ENCODE measurements at regions not wholly inside any gene's neighbourhood (a gene's known extent, or its start where the extent isn't known, plus 50 kb on each side); places are given as distances from the start of the nearest gene placed in this dataset.

- H3K27ac ChIP-seq (ENCODE audit: low read depth, low read length), result peak overlapping the region; percentile 71
- no peaks in the 10 kb centered on the region for H3K36me3 ChIP-seq (ENCODE audit: insufficient read depth, low read length)
- H3K9me3 ChIP-seq (ENCODE audit: insufficient read depth, low read depth, low read length), result no peaks in the 10 kb centered on the region
- H3K79me2 ChIP-seq (ENCODE audit: insufficient read depth, low read length), result peaks cover 8% of the 10 kb centered on the region
- Mint-ChIP-seq H3K36me3 (ENCODE audit: low read depth, unreplicated experiment) (no peaks in the 10 kb centered on the region), H3K9me3 (ENCODE audit: unreplicated experiment) (peaks cover under 1% of the 10 kb centered on the region), H3K27ac (ENCODE audit: unreplicated experiment) (peak overlapping the region; percentile 56), H3K4me3 (ENCODE audit: unreplicated experiment) (no peak overlapping the region), H3K27me3 (ENCODE audit: low read depth, unreplicated experiment) (no peaks in the 10 kb centered on the region), H3K4me1 (ENCODE audit: low read depth, unreplicated experiment) (peaks cover 36% of the 10 kb centered on the region)
- no peak for TF ChIP-seq EZH2 (IDR thresholded peaks at IDR 0.05; ENCODE audit: insufficient read depth, low read length)
- TF ChIP-seq CTCF (IDR thresholded peaks at IDR 0.05; ENCODE audit: insufficient read depth, low read depth, low read length), result no peak
- FAIRE-seq (peak; percentile 47), DNase-seq (ENCODE audit: low read depth) (peak; percentile 42)
- H4K20me1 ChIP-seq (ENCODE audit: insufficient read depth, low read length), result no peaks in the 10 kb centered on the region
- H3K4me3 ChIP-seq (ENCODE audit: insufficient read depth, low read depth, low read length), result peak overlapping the region; percentile 57
- H2AFZ ChIP-seq (ENCODE audit: low read depth, low read length), result no peak overlapping the region
- peak overlapping the region; percentile 75 for H3K4me2 ChIP-seq (ENCODE audit: low read length)
- H3K4me1 ChIP-seq (ENCODE audit: insufficient read depth, low read length), result peaks cover 30% of the 10 kb centered on the region
- H3K27me3 ChIP-seq (ENCODE audit: insufficient read depth, low read length), result no peaks in the 10 kb centered on the region
- peak overlapping the region; percentile 81 for H3K9ac ChIP-seq (ENCODE audit: low read length)
Observed at GRCh38 chr13:109272595-109273325, 513.6 kb downstream of the IRS2 start.

- H3K27ac Mint-ChIP-seq (ENCODE audit: unreplicated experiment), result peak overlapping the region; percentile 56
- peak overlapping the region; percentile 71 for H3K27ac ChIP-seq (ENCODE audit: low read depth, low read length)
Observed at GRCh38 chr13:109271555-109272541, 514.5 kb downstream of the IRS2 start.

More at GRCh38 chr13:109271555-109272541, 514.5 kb downstream of the IRS2 start:
- no peak for FAIRE-seq
- Histone ChIP-seq H3K9me3 (ENCODE audit: insufficient read depth, low read depth, low read length) (no peaks in the 10 kb centered on the region), H4K20me1 (ENCODE audit: insufficient read depth, low read length) (no peaks in the 10 kb centered on the region), H3K27me3 (ENCODE audit: insufficient read depth, low read length) (no peaks in the 10 kb centered on the region), H2AFZ (ENCODE audit: low read depth, low read length) (no peak overlapping the region), H3K4me2 (ENCODE audit: low read length) (peak overlapping the region; percentile 75), H3K79me2 (ENCODE audit: insufficient read depth, low read length) (peaks cover 8% of the 10 kb centered on the region), H3K36me3 (ENCODE audit: insufficient read depth, low read length) (no peaks in the 10 kb centered on the region), H3K4me3 (ENCODE audit: insufficient read depth, low read depth, low read length) (peak overlapping the region; percentile 57), H3K9ac (ENCODE audit: low read length) (peak overlapping the region; percentile 81), H3K4me1 (ENCODE audit: insufficient read depth, low read length) (peaks cover 30% of the 10 kb centered on the region)
- H3K4me1 Mint-ChIP-seq (ENCODE audit: low read depth, unreplicated experiment), result peaks cover 36% of the 10 kb centered on the region
- peak overlapping the region; percentile 34 for H3K4me3 Mint-ChIP-seq (ENCODE audit: unreplicated experiment)
- no peaks in the 10 kb centered on the region for H3K27me3 Mint-ChIP-seq (ENCODE audit: low read depth, unreplicated experiment)
- TF ChIP-seq CTCF (IDR thresholded peaks at IDR 0.05; ENCODE audit: insufficient read depth, low read depth, low read length) (no peak), EZH2 (IDR thresholded peaks at IDR 0.05; ENCODE audit: insufficient read depth, low read length) (no peak)
- no peaks in the 10 kb centered on the region for H3K36me3 Mint-ChIP-seq (ENCODE audit: low read depth, unreplicated experiment)
- H3K9me3 Mint-ChIP-seq (ENCODE audit: unreplicated experiment), result no peaks in the 10 kb centered on the region
- peak; percentile 89 for DNase-seq (ENCODE audit: low read depth)
